RPMI7951 (cell line): ENCODE measurements at regions not wholly inside any gene's neighbourhood (a gene's known extent, or its start where the extent isn't known, plus 50 kb on each side); places are given as distances from the start of the nearest gene placed in this dataset.
"Not testable (repeated sequence)": the region's sequence is repeated elsewhere in the genome, so short reads cannot be mapped to it uniquely, and the experiment has no call there.

Experiments used
- DNase-seq: peaks from one replicate; pipeline ENCODE4 v3.0.0-alpha.2; 2012; ENCODE audit warnings: low read depth

DNA sequence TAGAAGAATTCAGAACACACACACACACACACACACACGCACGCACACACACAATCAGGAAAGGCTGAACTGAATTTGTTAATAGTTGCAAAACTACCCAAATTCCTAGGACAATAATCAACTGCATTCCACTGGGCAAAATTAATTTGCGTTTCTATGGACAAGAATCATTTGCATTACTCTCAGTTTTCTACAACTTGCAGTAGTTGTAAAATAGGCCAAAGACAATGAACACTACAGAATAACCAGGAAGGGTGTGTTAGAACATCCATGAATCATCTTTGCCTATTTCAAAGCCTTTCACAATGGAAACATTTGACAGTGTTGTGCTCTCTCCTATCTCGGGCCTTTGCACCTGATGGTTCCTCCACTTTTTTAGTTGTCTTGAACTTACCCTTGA, 77.1 kb upstream of the IGFBP7 start:
- DNase-seq, result no peak

DNA sequence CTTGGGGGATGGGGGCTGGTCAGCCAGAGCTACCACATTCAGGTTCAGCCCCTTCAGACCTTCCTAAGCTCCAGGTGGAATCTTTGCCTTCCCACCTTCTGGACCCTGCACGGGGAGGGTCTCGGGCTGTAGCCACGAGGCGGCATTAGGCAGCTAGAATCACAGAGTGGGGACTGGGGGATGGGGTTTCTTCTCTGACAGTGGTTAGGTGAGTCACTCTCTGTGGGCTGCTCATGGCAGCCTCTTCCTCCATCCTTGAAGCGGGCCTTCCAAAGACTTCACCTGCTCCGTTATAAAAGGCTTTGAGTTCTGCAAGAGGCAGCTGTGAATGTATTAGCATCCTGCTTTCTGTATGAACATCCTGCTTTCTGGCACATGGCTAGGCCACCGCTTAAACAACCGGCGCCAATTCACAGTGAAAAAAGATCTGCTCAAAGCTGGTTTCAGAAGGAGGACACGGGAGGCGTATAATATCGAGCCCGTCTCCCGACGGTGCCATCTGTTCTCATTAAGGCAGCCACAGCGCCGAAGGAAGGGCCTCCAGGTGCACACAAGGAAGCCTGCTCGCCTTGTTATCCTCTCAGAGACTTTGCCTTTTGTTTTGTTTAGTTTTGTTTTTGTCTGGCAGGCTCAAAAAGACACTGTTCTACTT, 74.3 kb upstream of the IGFBP7 start:
- no peak for DNase-seq

DNA sequence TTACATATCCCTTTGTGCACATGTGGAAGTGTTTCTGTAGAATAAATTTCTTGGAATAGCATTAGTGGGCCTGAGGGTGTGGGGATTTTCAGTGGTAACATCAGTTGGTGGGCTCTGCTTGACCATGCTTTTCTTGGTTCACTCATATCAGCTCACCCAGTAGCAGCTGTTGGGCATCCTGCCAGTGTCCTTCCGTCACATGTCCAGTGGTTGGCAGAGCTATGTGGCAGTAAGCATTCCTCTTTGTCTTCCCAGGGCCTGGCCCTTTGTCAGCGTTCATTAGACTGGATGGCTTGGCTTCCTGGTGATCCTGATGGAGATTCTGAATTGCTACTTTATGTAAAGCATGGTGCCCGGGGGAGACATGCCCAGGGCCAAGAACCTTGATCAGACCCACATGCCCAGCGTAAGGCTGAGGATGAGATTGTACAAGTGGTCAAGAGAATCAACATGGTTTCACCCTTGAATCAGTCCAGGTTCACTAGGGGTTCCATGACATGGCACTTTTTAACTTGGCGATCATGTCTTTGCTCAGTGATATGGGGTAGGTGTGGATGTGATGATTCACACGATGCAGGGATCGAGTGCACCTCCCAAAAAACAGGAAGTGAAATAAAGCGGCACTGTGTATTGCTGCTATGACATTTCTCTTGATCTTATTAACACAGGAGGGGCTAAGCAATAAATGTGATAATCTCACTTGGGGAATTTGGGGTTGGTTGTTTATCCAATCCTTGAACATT, 72.1 kb upstream of the IGFBP7 start:
- peak; percentile 54 for DNase-seq

DNA sequence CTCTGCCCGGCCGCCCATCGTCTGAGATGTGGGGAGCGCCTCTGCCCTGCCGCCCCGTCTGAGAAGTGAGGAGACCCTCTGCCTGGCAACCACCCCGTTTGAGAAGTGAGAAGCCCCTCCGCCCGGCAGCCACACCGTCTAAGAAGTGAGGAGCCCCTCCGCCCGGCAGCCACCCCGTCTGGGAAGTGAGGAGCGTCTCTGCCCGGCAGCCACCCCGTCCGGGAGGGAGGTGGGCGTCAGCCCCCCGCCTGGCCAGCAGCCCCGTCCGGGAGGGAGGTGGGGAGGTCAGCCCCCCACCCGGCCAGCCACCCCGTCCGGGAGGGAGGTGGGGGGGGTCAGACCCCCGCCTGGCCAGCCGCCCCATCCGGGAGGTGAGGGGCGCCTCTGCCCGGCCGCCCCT, 63.0 kb upstream of the IGFBP7 start:
- not testable (repeated sequence) for DNase-seq

DNA sequence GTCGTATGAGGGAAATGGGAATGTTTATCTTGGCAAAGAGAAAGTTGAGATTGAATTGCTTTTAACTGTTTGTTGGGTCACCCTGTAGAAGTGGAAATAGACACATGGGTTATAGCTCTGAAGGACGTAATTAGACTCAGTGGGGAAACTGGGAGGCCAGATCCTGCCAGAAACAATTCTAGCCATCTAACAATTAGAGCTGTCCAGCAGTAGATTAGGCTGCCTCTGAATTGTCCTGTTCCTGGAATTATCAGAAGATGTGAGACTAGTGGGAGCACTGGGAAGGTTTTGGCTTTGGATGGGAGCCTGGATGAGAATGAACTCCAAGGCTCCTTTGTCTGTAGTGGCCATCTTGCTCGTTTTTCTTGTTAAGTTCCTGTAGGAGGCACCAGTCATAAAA, 61.9 kb upstream of the IGFBP7 start:
- no peak for DNase-seq

DNA sequence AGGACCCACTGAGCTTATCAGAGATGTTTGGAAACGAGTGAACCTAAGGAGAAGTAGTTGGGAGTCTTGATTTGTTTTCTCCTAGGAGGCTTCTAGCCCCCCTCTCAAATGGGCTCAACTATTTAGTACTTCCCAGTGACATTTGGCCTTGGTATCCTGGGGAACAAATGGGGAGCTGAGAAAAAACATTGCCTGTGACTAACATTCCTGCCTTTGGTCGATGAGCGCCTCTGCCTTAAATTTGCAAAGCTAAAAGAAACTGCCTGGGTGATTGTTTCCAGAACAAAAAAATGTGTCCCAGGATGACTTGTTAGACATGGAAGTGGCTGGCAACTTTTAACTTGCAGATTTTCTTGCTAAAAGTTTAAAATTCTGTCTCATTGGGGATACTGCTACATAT, 58.8 kb upstream of the IGFBP7 start:
- no peak for DNase-seq

DNA sequence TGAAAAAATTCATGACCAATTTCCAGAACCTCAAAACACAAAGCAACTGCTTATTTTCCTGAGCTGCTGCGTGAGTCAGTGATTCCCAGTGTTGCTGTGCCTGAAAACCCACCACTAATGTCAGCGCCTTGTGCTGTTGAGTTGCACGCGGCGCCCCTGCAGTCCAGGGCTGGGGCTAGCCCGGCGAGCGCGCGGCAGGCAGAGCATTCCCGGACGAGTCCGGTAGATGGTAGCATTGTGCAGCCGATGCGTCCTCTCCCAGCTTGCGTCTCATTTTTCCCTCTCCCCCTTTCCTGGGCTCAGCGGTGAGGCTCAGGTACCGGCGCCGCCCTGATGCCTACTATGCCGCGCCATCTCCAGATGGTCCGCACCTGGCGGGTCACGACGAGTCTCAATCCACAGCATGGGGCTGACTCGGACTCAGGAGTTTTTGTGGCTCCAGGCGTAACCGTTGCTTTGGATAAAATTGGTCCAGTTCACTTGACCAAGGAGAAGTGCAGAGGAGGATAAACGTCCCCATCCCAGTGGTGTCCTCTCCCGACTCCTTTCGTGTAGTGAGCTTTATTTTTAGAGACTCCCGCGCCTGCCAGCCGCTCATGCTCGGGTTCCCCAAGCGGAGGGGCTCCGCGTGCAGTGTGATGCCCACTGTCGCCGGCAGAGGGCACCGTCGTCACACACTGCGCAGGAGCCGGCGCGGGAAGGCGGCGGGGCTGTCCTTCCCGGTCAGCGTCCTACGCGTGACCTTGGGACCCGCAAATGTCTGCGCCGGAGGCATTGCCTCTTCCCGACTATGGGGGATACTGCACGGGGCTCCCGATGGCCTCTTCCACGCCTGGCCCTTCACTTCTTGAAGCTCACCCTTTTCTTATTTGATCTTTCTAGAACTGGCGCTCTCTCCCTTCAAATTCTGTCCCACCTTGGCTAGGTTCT, 53.6 kb upstream of the IGFBP7 start:
- peak; percentile 77 for DNase-seq

DNA sequence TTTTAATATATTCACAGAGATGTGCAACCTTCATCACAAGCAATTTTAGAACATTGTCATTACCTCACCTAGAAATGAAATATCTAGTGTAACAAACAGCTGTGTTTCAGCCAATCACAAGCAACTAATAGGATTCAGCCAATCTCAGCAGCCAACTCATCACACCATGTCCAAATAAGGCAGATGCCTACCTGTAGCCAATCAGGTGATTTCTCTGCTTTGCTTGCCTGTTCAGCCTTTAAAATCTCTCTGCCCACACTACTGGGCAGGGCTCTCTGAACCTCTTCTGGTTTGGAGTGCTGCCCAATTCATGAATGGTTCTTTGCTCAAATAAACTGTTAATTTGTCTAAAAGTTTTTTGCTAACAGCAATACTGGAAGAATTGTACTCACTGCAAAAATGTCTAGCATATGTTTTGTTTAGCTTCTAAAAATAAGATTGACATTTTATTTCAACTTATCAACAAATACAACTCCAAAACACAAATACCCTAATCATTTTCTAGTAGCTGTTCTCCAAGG, 52.4 kb upstream of the IGFBP7 start:
- DNase-seq, result no peak
